Smooth muscle cell (in vitro differentiated cells): ENCODE measurements at regions not wholly inside any gene's neighbourhood (a gene's known extent, or its start where the extent isn't known, plus 50 kb on each side); places are given as distances from the start of the nearest gene placed in this dataset.

Source experiments
- DNase-seq: peaks from one replicate; lab custom pipeline; 2025; ENCODE audit not compliant: unreplicated experiment; lab: John Stamatoyannopoulos, UW
- H2AFZ ChIP-seq: fragments of 200-600 bp; sonication (generic); 2 replicates; pipeline ENCODE4 v1.6.0; 2016; ENCODE audit warnings: antibody characterized with exemption, low read depth, mild to moderate bottlenecking
- H3F3A ChIP-seq: fragments of 200-600 bp; sonication (generic); 2 replicates; pipeline ENCODE4 v1.6.0; 2017; ENCODE audit warnings: antibody characterized with exemption, low read depth
- H3K27ac ChIP-seq: fragments of 200-600 bp; sonication (generic); 2 replicates; pipeline ENCODE4 v1.5.1; 2016; ENCODE audit warnings: low read depth, mild to moderate bottlenecking
- H3K27me3 ChIP-seq: fragments of 200-600 bp; sonication (generic); 2 replicates; pipeline ENCODE4 v1.6.1; 2016; ENCODE audit warnings: low read depth, mild to moderate bottlenecking
- H3K36me3 ChIP-seq: fragments of 200-600 bp; sonication (generic); 2 replicates; pipeline ENCODE4 v1.5.1; 2016; ENCODE audit warnings: low read depth
- H3K4me1 ChIP-seq: fragments of 200-600 bp; sonication (generic); 2 replicates; pipeline ENCODE4 v1.5.1; 2016; ENCODE audit warnings: low read depth
- H3K4me2 ChIP-seq: fragments of 200-600 bp; sonication (generic); 2 replicates; pipeline ENCODE4 v1.6.0; 2016; ENCODE audit warnings: mild to moderate bottlenecking
- H3K4me3 ChIP-seq: fragments of 200-600 bp; sonication (generic); 2 replicates; pipeline ENCODE4 v1.5.1; 2016; ENCODE audit warnings: mild to moderate bottlenecking
- H3K79me2 ChIP-seq: fragments of 200-600 bp; sonication (generic); 2 replicates; pipeline ENCODE4 v1.6.0; 2016; ENCODE audit warnings: low read depth, mild to moderate bottlenecking
- H3K9ac ChIP-seq: fragments of 200-600 bp; sonication (generic); 2 replicates; pipeline ENCODE4 v1.6.0; 2016; ENCODE audit warnings: low read depth
- H3K9me3 ChIP-seq: fragments of 200-600 bp; sonication (generic); replicated peaks from 2 replicates; pipeline ENCODE4 v1.5.1; 2016; ENCODE audit warnings: low read depth
- H4K20me1 ChIP-seq: fragments of 200-600 bp; sonication (generic); 2 replicates; pipeline ENCODE4 v1.6.0; 2016; ENCODE audit warnings: low read depth
- CTCF ChIP-seq: fragments of 200-600 bp; sonication (generic); IDR thresholded peaks from 2 replicates; pipeline ENCODE4 v1.5.1; 2017; ENCODE audit warnings: borderline replicate concordance, mild to moderate bottlenecking, antibody characterized with exemption; ENCODE audit not compliant: insufficient read depth, poor library complexity, severe bottlenecking
- WGBS: methylation state at CpG from one replicate; pipeline ENCODE4 v1.1.7; 2016; ENCODE audit warnings: low lambda C conversion rate; 5-methylcytosine and 5-hydroxymethylcytosine counted together

DNA sequence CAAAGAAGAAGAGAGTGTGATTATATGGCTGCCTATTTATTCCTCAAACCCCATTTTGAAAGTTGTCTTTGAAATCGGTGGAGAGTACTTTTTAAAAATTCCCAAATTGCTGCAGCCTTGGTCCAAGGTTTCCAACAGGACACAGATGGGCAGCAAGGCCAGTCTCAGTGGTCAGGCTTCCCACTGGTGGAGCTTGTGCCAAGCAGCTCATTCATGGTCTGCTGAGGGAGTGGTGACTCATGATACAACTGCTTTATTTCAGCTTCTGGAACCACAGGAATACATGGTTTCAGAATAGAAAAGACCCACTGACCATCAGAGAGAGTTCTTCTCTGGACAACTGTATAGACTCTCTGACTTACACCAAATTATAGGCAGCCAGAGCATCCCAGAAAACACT is 673.1 kb upstream of the KLF4 start:
- Histone ChIP-seq H3K4me1 (peaks cover 6% of the 10 kb centered on the region), H3K4me2 (peak overlapping the region; percentile 1), H3K36me3 (no peaks in the 10 kb centered on the region), H3K9ac (no peak overlapping the region), H3K9me3 (no peaks in the 10 kb centered on the region), H3K79me2 (no peaks in the 10 kb centered on the region), H3K27me3 (no peaks in the 10 kb centered on the region), H3K4me3 (no peak overlapping the region), H2AFZ (no peak overlapping the region), H3F3A (peaks cover 5% of the 10 kb centered on the region), H3K27ac (peak overlapping the region; percentile 57), H4K20me1 (no peaks in the 10 kb centered on the region)
- TF ChIP-seq CTCF: no peak
- DNase-seq: no peak
- WGBS: 93% methylated on average over 1 of the region's 1 CpG

GRCh38 chr9:108161503-108161902 is 671.9 kb upstream of the KLF4 start:
- peaks cover 6% of the 10 kb centered on the region for H3K4me1 ChIP-seq

DNA sequence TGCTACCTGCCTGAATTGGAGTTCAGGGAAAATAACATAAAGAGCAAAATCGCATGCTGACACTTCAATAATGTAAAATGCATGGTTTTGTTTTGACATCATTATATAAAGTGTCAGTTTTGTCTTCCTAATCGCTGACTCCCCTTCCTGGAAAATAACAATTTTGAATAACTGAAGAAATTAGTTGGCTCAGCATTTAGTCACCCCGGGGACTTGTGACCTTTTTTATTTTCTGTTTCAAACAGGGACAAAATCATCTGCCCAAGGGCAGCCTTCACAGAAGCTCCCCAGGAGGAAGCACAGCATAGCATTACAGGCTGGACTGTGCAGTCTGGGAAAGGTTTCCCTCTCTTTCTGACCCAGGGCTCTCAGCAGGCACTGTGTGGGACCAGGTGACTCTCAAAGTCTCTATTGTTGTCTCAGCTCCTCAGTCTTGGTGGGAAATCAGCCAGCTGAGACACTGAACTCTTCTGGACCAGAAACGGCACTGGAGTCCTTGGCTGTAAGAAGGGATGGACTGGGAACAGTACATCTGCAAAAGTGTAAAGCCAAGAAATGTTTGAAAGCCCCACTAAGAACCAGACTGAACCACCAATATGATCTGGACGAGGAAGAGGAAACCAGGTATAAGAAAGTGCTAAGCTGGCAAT is 671.3 kb upstream of the KLF4 start:
- Histone ChIP-seq H3K79me2 (no peaks in the 10 kb centered on the region), H2AFZ (no peak overlapping the region), H3K36me3 (no peaks in the 10 kb centered on the region), H3F3A (peaks cover 5% of the 10 kb centered on the region), H3K4me1 (peaks cover 6% of the 10 kb centered on the region), H4K20me1 (no peaks in the 10 kb centered on the region), H3K4me2 (no peak overlapping the region), H3K4me3 (no peak overlapping the region), H3K27me3 (no peaks in the 10 kb centered on the region), H3K9me3 (no peaks in the 10 kb centered on the region), H3K27ac (no peak overlapping the region), H3K9ac (no peak overlapping the region)
- DNase-seq: no peak
- 90% methylated on average over 5 of the region's 5 CpGs for WGBS
- TF ChIP-seq CTCF: no peak

More at GRCh38 chr9:108161503-108161902, 671.9 kb upstream of the KLF4 start:
- Histone ChIP-seq H3K4me2 (no peak overlapping the region), H2AFZ (no peak overlapping the region), H3K27me3 (no peaks in the 10 kb centered on the region), H4K20me1 (no peaks in the 10 kb centered on the region), H3F3A (peaks cover 5% of the 10 kb centered on the region), H3K79me2 (no peaks in the 10 kb centered on the region), H3K36me3 (no peaks in the 10 kb centered on the region), H3K27ac (no peak overlapping the region), H3K4me3 (no peak overlapping the region), H3K9me3 (no peaks in the 10 kb centered on the region), H3K9ac (no peak overlapping the region)
- no peak for TF ChIP-seq CTCF
- WGBS: 85% methylated on average over 1 of the region's 1 CpG
- DNase-seq: no peak

- Histone ChIP-seq H4K20me1 (no peaks in the 10 kb centered on the region), H2AFZ (no peak overlapping the region), H3K27ac (no peak overlapping the region), H3K9ac (no peak overlapping the region), H3K27me3 (no peaks in the 10 kb centered on the region), H3F3A (peaks cover 5% of the 10 kb centered on the region), H3K4me1 (peaks cover 6% of the 10 kb centered on the region), H3K9me3 (no peaks in the 10 kb centered on the region), H3K4me2 (no peak overlapping the region), H3K4me3 (no peak overlapping the region), H3K36me3 (no peaks in the 10 kb centered on the region), H3K79me2 (no peaks in the 10 kb centered on the region)
- 96% methylated on average over 1 of the region's 1 CpG for WGBS
- no peak for DNase-seq
- TF ChIP-seq CTCF: no peak
Measured at GRCh38 chr9:108160039-108160438, 670.5 kb upstream of the KLF4 start.
